Neural cell (in vitro differentiated cells): ENCODE measurements at regions not wholly inside any gene's neighbourhood (a gene's known extent, or its start where the extent isn't known, plus 50 kb on each side); places are given as distances from the start of the nearest gene placed in this dataset.

ENCODE experiments used
- H2AFZ ChIP-seq: fragments of 200-600, 300-800 bp; sonication (generic), shearing (Covaris generic); 2 replicates; pipeline ENCODE4 v1.6.0; 2014; ENCODE audit warnings: low read depth, mild to moderate bottlenecking, antibody characterized with exemption, low read length, moderate library complexity
- H3F3A ChIP-seq: fragments of 200-600 bp; shearing (Covaris generic); 2 replicates; pipeline ENCODE4 v1.6.1; 2016; ENCODE audit warnings: mild to moderate bottlenecking, moderate library complexity, mixed read lengths, antibody characterized with exemption, low read length; ENCODE audit not compliant: insufficient read depth, poor library complexity, severe bottlenecking
- H3K27ac ChIP-seq: fragments of 200-600, 300-800 bp; sonication (generic), shearing (Covaris generic); 2 replicates; pipeline ENCODE4 v1.5.1; 2014; ENCODE audit warnings: mild to moderate bottlenecking, low read length, moderate library complexity
- H3K27me3 ChIP-seq: fragments of 300-800, 200-600 bp; sonication (generic), shearing (Covaris generic); 2 replicates; pipeline ENCODE4 v1.6.0; 2014; ENCODE audit warnings: mild to moderate bottlenecking, low read depth, low read length, moderate library complexity; ENCODE audit not compliant: insufficient read depth
- H3K36me3 ChIP-seq: fragments of 300-800, 200-600 bp; sonication (generic), shearing (Covaris generic); 2 replicates; pipeline ENCODE4 v1.5.1; 2014; ENCODE audit warnings: mild to moderate bottlenecking, antibody characterized with exemption, low read length, moderate library complexity; ENCODE audit not compliant: insufficient read depth
- H3K4me2 ChIP-seq: fragments of 300-800, 200-600 bp; sonication (generic), shearing (Covaris generic); 2 replicates; pipeline ENCODE4 v1.6.0; 2014; ENCODE audit warnings: mild to moderate bottlenecking, low read length
- H3K4me3 ChIP-seq: fragments of 300-800, 200-600 bp; sonication (generic), shearing (Covaris generic); 2 replicates; pipeline ENCODE4 v1.5.1; 2014; ENCODE audit warnings: mild to moderate bottlenecking, low read length, moderate library complexity
- H3K79me2 ChIP-seq: fragments of 200-600 bp; shearing (Covaris generic); replicated peaks from 2 replicates; pipeline ENCODE4 v1.6.0; 2014; ENCODE audit warnings: mild to moderate bottlenecking, low read length, moderate library complexity; ENCODE audit not compliant: insufficient read depth
- H3K9ac ChIP-seq: fragments of 300-800, 200-600 bp; sonication (generic), shearing (Covaris generic); 2 replicates; pipeline ENCODE4 v1.6.1; 2016; ENCODE audit warnings: mild to moderate bottlenecking, low read length, mixed read lengths
- H3K9me2 ChIP-seq: fragments of 200-600 bp; shearing (Covaris generic); 2 replicates; pipeline ENCODE4 v1.6.1; 2016; ENCODE audit warnings: mild to moderate bottlenecking, low read length, mixed read lengths; ENCODE audit not compliant: insufficient read depth
- H3K9me3 ChIP-seq: fragments of 200-600, 300-800 bp; sonication (generic), shearing (Covaris generic); 2 replicates; pipeline ENCODE4 v1.6.1; 2016; ENCODE audit warnings: mild to moderate bottlenecking, mixed run types, low read length, moderate library complexity, mixed read lengths
- H4K20me1 ChIP-seq: fragments of 200-600 bp; shearing (Covaris generic); 2 replicates; pipeline ENCODE4 v1.6.1; 2016; ENCODE audit warnings: mild to moderate bottlenecking, mixed run types; ENCODE audit not compliant: insufficient read depth
- EP300 ChIP-seq: fragments of 450-650 bp; conservative IDR thresholded peaks from 2 replicates; pipeline ENCODE4 v1.6.1; 2014; ENCODE audit warnings: antibody characterized with exemption, mild to moderate bottlenecking, moderate library complexity; ENCODE audit not compliant: poor library complexity, severe bottlenecking
- EZH2 ChIP-seq: fragments of 200-600, 300-800 bp; shearing (Covaris generic), sonication (generic); IDR thresholded peaks from 2 replicates; pipeline ENCODE4 v1.6.1; 2014; ENCODE audit warnings: antibody characterized with exemption, low read length, borderline replicate concordance, mild to moderate bottlenecking; ENCODE audit not compliant: insufficient read depth, poor library complexity, severe bottlenecking
- MXI1 ChIP-seq: fragments of 450-650 bp; conservative IDR thresholded peaks from 2 replicates; pipeline ENCODE4 v1.6.1; 2014; ENCODE audit warnings: antibody characterized with exemption, mild to moderate bottlenecking; ENCODE audit not compliant: poor library complexity, severe bottlenecking
- POLR2AphosphoS5 ChIP-seq: IDR thresholded peaks from 2 replicates; pipeline ENCODE4 v1.6.1; 2012
- RAD21 ChIP-seq: fragments of 450-650 bp; conservative IDR thresholded peaks from 2 replicates; pipeline ENCODE4 v1.6.1; 2014; ENCODE audit warnings: antibody characterized with exemption, mild to moderate bottlenecking, moderate library complexity
- SMC3 ChIP-seq: fragments of 450-650 bp; conservative IDR thresholded peaks from 2 replicates; pipeline ENCODE4 v1.6.1; 2014; ENCODE audit warnings: antibody characterized with exemption, mild to moderate bottlenecking, moderate library complexity; ENCODE audit not compliant: poor library complexity
- TAF1 ChIP-seq: IDR thresholded peaks from 2 replicates; pipeline ENCODE4 v1.6.1; 2012; ENCODE audit warnings: low read depth
- TF ChIP-seq, protein P1 (sequence below): IDR thresholded peaks from 2 replicates; pipeline ENCODE4 v1.6.1; 2012; ENCODE audit warnings: borderline replicate concordance
- TF ChIP-seq, protein P2 (sequence below): fragments of 450-650 bp; IDR thresholded peaks from 2 replicates; pipeline ENCODE4 v1.5.1; 2014; ENCODE audit warnings: antibody characterized with exemption, mild to moderate bottlenecking, moderate library complexity; ENCODE audit not compliant: poor library complexity, severe bottlenecking

DNA sequence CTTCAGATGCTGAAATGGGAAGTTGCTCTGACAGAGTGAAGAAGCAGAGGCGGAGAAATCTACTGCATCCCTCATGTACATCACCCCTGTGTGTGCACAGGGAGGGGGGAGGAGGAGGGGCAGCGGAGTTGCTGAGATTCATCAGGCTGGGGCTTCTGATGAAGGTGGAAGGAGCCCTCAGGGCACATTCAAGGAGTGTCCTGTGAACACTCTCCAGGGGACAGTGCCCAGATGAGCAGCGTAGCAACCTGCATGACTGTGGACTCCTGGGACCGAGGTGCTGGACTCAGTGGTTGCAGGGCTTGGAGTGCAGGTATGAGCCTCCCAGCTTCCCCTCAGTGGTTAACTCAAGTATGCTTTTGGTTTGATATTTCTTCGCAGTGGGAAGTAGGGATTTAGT, 257.8 kb upstream of the B3GAT1 start:
- Histone ChIP-seq H3K4me2 (no peak overlapping the region), H3K4me3 (no peak overlapping the region), H2AFZ (no peak overlapping the region), H3K79me2 (no peaks in the 10 kb centered on the region), H3K9me2 (no peaks in the 10 kb centered on the region), H3K36me3 (no peaks in the 10 kb centered on the region), H3K27me3 (no peaks in the 10 kb centered on the region), H3K27ac (no peak overlapping the region), H3K9me3 (no peaks in the 10 kb centered on the region), H3F3A (no peaks in the 10 kb centered on the region), H3K9ac (no peak overlapping the region), H4K20me1 (no peaks in the 10 kb centered on the region)
- no peak for TF ChIP-seq SMC3
- TF ChIP-seq, protein P1, sequence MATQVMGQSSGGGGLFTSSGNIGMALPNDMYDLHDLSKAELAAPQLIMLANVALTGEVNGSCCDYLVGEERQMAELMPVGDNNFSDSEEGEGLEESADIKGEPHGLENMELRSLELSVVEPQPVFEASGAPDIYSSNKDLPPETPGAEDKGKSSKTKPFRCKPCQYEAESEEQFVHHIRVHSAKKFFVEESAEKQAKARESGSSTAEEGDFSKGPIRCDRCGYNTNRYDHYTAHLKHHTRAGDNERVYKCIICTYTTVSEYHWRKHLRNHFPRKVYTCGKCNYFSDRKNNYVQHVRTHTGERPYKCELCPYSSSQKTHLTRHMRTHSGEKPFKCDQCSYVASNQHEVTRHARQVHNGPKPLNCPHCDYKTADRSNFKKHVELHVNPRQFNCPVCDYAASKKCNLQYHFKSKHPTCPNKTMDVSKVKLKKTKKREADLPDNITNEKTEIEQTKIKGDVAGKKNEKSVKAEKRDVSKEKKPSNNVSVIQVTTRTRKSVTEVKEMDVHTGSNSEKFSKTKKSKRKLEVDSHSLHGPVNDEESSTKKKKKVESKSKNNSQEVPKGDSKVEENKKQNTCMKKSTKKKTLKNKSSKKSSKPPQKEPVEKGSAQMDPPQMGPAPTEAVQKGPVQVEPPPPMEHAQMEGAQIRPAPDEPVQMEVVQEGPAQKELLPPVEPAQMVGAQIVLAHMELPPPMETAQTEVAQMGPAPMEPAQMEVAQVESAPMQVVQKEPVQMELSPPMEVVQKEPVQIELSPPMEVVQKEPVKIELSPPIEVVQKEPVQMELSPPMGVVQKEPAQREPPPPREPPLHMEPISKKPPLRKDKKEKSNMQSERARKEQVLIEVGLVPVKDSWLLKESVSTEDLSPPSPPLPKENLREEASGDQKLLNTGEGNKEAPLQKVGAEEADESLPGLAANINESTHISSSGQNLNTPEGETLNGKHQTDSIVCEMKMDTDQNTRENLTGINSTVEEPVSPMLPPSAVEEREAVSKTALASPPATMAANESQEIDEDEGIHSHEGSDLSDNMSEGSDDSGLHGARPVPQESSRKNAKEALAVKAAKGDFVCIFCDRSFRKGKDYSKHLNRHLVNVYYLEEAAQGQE: no peak
- no peak for TF ChIP-seq POLR2AphosphoS5
- no peak for TF ChIP-seq TAF1
- no peak for TF ChIP-seq EZH2
- no peak for TF ChIP-seq RAD21
- no peak for TF ChIP-seq EP300
- TF ChIP-seq, protein P2, sequence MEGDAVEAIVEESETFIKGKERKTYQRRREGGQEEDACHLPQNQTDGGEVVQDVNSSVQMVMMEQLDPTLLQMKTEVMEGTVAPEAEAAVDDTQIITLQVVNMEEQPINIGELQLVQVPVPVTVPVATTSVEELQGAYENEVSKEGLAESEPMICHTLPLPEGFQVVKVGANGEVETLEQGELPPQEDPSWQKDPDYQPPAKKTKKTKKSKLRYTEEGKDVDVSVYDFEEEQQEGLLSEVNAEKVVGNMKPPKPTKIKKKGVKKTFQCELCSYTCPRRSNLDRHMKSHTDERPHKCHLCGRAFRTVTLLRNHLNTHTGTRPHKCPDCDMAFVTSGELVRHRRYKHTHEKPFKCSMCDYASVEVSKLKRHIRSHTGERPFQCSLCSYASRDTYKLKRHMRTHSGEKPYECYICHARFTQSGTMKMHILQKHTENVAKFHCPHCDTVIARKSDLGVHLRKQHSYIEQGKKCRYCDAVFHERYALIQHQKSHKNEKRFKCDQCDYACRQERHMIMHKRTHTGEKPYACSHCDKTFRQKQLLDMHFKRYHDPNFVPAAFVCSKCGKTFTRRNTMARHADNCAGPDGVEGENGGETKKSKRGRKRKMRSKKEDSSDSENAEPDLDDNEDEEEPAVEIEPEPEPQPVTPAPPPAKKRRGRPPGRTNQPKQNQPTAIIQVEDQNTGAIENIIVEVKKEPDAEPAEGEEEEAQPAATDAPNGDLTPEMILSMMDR: no peak
- no peak for TF ChIP-seq MXI1

DNA sequence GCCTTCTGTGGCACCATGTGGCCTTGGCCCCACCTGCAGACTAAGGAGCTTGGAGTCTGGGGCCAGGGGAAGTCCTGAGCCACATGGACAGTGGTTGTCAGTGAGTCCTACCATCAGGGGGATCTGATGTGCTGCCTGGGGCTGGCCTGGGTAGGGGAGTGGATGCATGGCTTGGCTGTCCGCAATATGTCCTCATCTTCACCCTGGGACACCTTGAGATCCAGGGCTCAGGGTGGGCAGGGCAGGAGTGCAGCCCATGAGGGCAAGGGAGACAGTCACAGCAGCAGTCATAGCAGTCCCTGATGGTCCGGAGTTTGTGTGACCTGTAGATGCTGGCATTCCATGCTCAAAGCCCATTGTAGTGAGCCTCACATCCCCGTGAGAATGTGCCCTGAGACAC, 256.8 kb upstream of the B3GAT1 start:
- Histone ChIP-seq H3K4me3 (no peak overlapping the region), H3K4me2 (no peak overlapping the region), H4K20me1 (no peaks in the 10 kb centered on the region), H3K36me3 (no peaks in the 10 kb centered on the region), H2AFZ (no peak overlapping the region), H3K9me3 (no peaks in the 10 kb centered on the region), H3F3A (no peaks in the 10 kb centered on the region), H3K27me3 (no peaks in the 10 kb centered on the region), H3K27ac (no peak overlapping the region), H3K9ac (no peak overlapping the region), H3K9me2 (no peaks in the 10 kb centered on the region), H3K79me2 (no peaks in the 10 kb centered on the region)
- TF ChIP-seq EP300: no peak
- TF ChIP-seq TAF1: no peak
- no peak for TF ChIP-seq SMC3
- TF ChIP-seq POLR2AphosphoS5: no peak
- no peak for TF ChIP-seq MXI1
- TF ChIP-seq, protein P1: no peak
- no peak for TF ChIP-seq EZH2
- TF ChIP-seq, protein P2: no peak
